ENCODE measurements at regions not wholly inside any gene's neighbourhood (a gene's known extent, or its start where the extent isn't known, plus 50 kb on each side); places are given as distances from the start of the nearest gene placed in this dataset.

- peaks cover 5% of the 10 kb centered on the region for H3K36me3 Mint-ChIP-seq (ENCODE audit: unreplicated experiment)
- H3K4me1 Mint-ChIP-seq (ENCODE audit: low read depth, unreplicated experiment): peaks cover 22% of the 10 kb centered on the region
- H3K27ac Mint-ChIP-seq (ENCODE audit: unreplicated experiment): no peak overlapping the region
- H3K27me3 Mint-ChIP-seq (ENCODE audit: unreplicated experiment): peaks cover 7% of the 10 kb centered on the region
- no peak for TF ChIP-seq CTCF (IDR thresholded peaks at IDR 0.05; ENCODE audit: partially characterized antibody, unreplicated experiment)
- no peak for DNase-seq
- H3K4me3 Mint-ChIP-seq (ENCODE audit: unreplicated experiment): no peak overlapping the region
- peaks cover 4% of the 10 kb centered on the region for H3K9me3 Mint-ChIP-seq (ENCODE audit: unreplicated experiment)
Measured at GRCh38 chr2:128717758-128718710, 399.4 kb upstream of the HS6ST1 start.

- Mint-ChIP-seq H3K9me3 (ENCODE audit: unreplicated experiment) (peaks cover 4% of the 10 kb centered on the region), H3K27me3 (ENCODE audit: unreplicated experiment) (peaks cover 5% of the 10 kb centered on the region), H3K36me3 (ENCODE audit: unreplicated experiment) (peaks cover 5% of the 10 kb centered on the region), H3K4me1 (ENCODE audit: low read depth, unreplicated experiment) (peaks cover 20% of the 10 kb centered on the region), H3K4me3 (ENCODE audit: unreplicated experiment) (no peak overlapping the region), H3K27ac (ENCODE audit: unreplicated experiment) (no peak overlapping the region)
- no peak for DNase-seq
- peak; percentile 58 for TF ChIP-seq CTCF (IDR thresholded peaks at IDR 0.05; ENCODE audit: partially characterized antibody, unreplicated experiment)
Measured at GRCh38 chr2:128720080-128721022, 401.7 kb upstream of the HS6ST1 start.

GRCh38 chr2:128721096-128721495 lies 402.4 kb upstream of the HS6ST1 start:
- Mint-ChIP-seq H3K36me3 (ENCODE audit: unreplicated experiment) (peaks cover 5% of the 10 kb centered on the region), H3K4me3 (ENCODE audit: unreplicated experiment) (no peak overlapping the region), H3K4me1 (ENCODE audit: low read depth, unreplicated experiment) (peaks cover 15% of the 10 kb centered on the region), H3K9me3 (ENCODE audit: unreplicated experiment) (peaks cover 3% of the 10 kb centered on the region), H3K27ac (ENCODE audit: unreplicated experiment) (no peak overlapping the region), H3K27me3 (ENCODE audit: unreplicated experiment) (peaks cover 3% of the 10 kb centered on the region)
- TF ChIP-seq CTCF (IDR thresholded peaks at IDR 0.05; ENCODE audit: partially characterized antibody, unreplicated experiment): no peak
- no peak for DNase-seq

GRCh38 chr2:128722489-128722888 lies 403.8 kb upstream of the HS6ST1 start:
- DNase-seq: peak; percentile 66
- H3K36me3 Mint-ChIP-seq (ENCODE audit: unreplicated experiment): no peaks in the 10 kb centered on the region
- peaks cover 3% of the 10 kb centered on the region for H3K9me3 Mint-ChIP-seq (ENCODE audit: unreplicated experiment)
- H3K27me3 Mint-ChIP-seq (ENCODE audit: unreplicated experiment): peaks cover 3% of the 10 kb centered on the region
- H3K4me3 Mint-ChIP-seq (ENCODE audit: unreplicated experiment): peak overlapping the region; percentile 58
- peaks cover 16% of the 10 kb centered on the region for H3K4me1 Mint-ChIP-seq (ENCODE audit: low read depth, unreplicated experiment)
- peak overlapping the region; percentile 72 for H3K27ac Mint-ChIP-seq (ENCODE audit: unreplicated experiment)
- no peak for TF ChIP-seq CTCF (IDR thresholded peaks at IDR 0.05; ENCODE audit: partially characterized antibody, unreplicated experiment)

Measured in glutamatergic neuron (in vitro differentiated cells).